GM21381 (cell line): ENCODE measurements at regions not wholly inside any gene's neighbourhood (a gene's known extent, or its start where the extent isn't known, plus 50 kb on each side); places are given as distances from the start of the nearest gene placed in this dataset.

Experiments used
- ATAC-seq: cut with Tn5 transposase; IDR thresholded peaks from one replicate; pipeline ENCODE4 v1.9.1; 2021; ENCODE audit warnings: mild to moderate bottlenecking, moderate library complexity; ENCODE audit not compliant: unreplicated experiment

DNA sequence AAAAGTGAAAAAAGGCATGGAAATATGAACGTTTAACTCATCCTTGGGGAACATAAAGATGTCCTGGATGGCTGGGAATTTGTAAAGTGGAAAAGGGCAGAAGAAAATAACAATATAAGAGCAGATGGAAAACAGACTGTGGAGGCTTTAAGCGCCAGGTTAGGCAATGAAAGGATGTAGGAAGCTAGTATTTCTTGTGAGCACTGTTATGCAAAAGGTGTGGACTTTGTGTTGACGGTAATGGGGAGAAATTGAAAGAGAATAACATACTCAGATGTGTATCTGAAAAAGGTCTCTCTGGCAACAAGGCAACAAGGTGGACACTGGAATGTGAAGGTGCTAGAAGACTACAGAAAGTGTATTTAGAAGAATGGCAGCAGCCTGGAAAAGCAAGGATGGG, 411.8 kb downstream of the PLPP3 start:
- no peak for ATAC-seq

DNA sequence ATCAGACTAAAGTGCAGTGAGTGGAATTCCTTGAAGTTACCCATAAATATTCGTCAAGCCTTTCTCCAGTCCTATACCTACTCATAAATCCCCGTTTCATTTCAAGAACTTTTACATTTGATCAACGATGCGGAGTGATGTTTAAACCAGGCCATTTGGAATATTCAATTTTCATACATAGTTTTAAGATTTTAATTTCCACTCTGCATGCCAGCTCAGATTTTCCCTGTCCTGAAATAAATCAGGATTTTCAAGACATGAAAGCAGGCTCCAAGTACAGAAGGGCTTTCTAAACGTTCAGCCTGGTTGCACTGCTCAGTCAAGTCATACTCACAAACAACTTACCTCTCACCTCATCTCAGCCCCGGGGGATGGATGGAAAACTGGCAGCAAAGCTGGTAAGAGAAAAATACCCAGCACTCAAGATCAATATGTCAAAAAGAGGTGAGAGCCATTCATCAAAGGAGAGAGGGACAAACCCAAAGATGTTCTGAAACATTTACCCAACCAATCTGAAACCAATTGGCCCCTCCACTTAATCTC, 418.5 kb downstream of the PLPP3 start:
- no peak for ATAC-seq

DNA sequence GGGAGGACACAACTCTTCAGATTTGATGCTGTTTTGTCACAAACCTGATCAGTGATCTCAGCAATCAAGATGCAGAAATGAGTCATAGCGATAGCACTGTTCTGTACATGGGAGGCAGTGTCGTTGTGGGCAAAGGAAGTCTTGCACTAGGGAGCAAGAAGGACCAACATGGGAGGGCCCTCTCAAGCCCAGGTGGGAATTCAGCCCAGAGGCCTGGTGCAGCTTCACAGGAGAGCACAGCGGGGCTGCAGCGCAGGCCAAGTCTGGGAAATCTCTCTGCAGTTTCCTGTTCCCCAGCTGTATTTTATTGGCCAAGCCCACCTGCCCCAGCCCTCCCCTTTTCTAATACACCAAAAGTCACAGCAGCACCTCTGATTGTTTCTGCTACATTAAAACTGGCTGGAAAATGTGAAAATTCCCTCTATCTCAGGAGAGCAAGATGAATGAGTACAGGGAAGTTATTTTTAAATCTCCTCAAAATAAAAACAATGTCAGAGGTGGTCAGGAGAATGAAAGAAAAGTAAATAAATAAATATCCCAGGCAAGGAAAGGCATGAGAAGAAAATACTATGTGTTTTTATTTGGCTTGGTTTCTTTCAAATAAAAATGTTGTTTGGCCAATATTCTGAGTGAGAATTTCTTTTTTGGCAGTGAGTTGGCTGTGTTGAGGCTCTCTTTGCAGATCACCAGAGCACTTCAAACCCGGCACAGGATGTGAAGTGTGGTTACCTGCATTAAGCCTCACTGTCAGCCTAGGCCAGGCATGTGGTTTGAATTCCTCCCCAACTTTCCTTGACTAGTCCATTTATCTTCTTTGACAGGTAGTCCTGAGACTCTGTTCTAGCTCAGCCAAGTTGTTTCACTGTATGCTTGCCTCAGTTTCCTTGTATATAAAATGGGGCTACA, 422.1 kb downstream of the PLPP3 start:
- ATAC-seq, result no peak

DNA sequence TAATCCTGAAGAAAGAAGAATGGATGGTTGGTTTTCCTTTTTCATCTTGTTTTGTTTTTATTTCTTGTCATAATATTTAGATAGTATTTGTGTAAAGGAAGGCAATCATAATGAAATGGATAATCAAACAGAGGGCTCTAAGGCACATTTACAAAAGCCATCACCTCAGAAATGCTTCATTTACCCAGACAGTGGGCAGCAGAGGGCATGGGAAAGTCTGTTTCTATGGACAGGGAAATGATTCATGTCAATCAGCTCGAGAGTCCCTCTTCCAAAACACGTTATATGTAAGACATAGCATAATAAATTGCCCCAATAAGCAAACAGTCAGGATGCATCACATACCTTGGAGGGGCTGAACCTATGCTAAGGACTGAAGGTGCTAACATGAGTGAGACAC, 426.1 kb downstream of the PLPP3 start:
- ATAC-seq, result no peak

DNA sequence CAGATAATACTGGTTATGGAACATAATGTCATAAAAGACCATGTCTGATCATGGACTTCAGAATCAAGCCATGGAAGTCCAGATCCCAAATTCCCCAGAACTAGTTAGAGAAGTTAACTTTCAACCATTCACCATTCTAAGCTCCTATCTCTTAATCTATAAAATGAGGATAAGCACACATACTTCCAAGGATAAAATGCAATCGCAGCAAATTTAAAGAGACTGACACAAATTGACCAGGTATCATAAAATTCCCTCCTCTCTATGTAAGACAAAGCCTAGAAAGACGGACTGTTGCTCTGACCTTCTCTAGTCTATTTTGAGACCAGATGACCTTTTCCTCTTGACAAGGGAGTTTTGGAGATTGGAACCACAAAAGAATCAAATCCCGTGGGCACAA, 426.7 kb downstream of the PLPP3 start:
- ATAC-seq, result no peak

DNA sequence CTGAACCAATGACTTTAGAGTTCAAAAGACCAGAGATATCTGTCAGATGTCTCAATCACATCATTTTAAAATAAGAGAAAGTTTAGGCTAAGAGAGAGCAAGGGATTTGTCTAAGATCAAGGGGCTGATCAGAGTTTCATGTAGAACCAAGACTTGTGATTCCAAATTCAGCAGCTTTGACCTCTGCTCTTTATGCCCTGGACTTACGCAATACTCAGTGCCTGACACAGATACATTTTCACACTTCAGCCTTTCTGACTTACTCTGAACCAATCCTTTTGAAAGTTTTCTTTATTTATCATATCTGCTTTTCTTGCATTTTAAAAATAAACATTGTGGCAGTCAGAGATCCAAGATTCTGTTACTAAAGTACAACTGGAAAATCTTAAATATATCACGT, 428.0 kb downstream of the PLPP3 start:
- no peak for ATAC-seq

DNA sequence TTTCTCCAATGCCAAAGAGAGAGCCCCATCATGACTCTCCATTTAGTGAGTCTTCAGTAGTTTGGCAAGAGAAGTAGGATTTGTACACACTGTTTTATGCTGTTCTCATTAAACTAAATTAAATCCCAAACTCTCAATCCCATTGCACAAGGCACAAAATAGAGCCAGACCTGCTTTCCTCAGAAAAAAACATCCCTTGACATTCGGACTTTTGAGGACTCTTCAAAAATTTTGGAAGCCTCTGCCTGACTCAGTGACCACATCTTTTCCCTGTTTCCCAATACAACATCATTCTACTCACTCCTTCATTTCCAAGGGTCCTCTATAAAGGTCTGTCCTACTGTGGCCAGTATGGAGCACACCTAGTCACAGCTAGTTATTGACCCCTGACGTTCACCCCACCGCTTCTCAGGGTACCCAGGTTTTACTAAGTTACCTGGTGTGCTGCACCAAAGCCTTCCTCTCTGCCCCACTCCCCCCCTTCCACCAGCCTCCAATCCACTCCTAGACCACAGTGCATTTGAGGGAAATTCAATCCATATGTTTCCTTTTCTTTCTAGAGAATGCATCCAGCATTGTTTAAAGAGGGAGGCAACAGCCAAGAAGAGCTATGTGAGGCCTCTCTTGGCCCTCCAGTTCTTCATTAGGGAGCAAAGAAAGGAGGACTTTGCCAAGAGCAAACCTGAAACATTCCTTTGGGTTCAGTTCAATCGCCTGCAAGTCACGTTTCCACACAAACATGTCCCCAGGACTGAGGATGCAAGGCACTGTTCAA, 428.7 kb downstream of the PLPP3 start:
- no peak for ATAC-seq

DNA sequence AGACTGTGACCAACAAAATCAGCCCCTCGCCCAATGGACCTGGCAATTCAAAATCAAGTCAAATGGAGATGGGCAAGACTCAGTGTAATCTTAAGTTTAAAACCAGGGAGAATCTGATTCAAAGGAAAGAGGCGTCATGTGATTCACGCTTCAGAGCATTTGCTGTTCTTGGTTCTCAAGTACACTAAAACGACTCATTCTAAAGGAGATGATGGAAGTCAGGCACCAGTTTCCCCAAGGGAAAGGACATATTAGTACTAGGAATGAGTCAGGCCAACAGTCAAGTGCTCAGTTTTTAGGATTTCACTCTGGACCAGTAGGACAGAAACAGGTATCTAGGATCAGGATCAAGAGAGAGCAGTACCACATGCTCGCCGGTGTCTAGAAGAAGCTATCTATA, 429.6 kb downstream of the PLPP3 start:
- ATAC-seq, result no peak

DNA sequence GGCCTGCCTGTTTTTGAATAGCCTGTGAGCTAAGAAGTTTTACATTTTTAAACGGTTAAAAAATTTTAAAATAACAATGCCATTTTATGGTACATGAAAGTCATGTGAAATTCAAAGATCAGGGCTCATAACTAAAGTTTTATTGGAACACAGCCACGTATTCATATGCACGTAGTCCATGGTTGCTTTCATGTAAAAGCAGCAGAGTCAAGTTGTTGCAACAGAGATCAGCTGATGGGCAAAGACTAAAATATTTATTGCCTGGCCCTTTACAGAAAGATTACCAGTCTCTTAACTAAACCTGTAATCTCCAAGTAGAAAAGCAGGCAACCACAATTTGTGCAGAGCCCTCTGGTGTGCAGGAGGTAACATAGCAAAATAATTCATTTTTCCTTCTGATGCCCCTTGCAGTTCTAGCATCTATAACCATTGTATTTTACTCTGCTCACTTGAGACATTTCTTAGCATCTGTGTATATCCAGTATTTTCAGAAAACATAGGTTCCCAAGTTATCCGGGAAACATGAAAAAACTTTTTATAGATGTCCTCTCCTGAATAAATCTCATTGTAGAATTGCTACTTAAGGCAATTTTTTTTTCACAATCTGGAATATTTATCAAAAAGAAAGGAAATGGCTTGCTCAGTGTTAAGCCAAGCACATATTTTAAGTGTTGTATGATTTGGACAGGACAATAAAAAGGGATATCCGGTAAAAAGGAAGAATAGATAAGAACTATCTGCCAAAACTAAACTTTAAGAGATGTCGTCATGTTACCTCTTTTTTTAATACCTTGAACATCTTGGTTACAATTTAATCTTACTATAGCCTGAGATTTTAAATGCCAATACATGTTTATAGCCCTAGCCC, 430.8 kb downstream of the PLPP3 start:
- ATAC-seq, result no peak

DNA sequence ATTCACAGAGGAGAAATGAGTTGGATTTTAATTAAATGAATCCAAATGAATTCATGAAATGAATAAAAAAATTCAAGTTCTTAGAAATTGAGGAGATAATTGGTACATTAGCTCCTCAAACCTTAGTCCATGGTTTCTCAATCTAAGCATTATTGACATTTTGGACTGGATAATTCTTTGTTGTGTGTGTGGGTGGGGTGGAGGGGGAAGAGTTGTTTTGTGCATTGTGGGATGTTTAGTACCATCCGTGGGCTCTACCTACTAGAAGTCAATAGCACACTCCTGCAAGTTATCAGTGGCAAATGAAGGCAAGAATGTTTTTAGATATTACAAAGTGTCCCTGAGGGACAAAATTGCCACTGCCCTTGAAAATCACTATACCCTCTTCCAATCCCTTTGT, 431.9 kb downstream of the PLPP3 start:
- no peak for ATAC-seq

DNA sequence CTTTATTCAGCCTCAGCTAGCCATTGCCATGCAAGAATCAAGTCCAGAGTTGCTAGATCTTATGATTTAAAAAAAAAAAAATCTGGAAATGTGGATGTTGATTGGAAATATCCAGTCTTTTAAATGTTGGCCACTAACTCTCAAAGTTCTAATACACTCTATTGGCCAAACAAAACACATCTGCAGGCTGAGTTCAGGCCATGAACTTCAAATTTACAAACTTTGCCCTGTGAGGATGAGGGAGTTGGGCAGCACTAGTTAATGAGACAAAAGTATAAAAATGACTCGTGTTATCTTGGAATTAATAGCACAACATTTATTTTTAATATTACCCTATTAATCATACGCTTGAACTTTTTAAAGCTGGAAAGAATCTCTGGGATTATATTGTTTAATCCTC, 432.3 kb downstream of the PLPP3 start:
- no peak for ATAC-seq

DNA sequence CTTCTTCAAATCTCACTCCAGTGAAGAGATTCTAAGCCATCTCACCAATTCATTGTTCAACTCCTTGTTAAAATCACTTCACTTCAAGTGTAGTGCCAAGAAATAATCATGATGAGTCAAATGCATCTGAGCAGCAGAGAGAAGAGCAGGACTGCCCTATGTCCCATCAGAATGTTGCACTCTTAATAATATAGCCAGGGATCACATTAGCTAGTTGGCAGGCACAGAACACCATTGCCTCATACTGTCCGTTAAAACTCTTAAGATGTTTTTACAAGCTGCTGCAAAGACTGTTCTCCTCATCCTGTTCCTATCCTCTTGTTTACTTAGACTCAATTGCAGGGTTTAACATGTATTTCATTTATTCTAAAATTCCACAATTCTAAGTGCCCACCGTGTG, 432.9 kb downstream of the PLPP3 start:
- ATAC-seq, result no peak

DNA sequence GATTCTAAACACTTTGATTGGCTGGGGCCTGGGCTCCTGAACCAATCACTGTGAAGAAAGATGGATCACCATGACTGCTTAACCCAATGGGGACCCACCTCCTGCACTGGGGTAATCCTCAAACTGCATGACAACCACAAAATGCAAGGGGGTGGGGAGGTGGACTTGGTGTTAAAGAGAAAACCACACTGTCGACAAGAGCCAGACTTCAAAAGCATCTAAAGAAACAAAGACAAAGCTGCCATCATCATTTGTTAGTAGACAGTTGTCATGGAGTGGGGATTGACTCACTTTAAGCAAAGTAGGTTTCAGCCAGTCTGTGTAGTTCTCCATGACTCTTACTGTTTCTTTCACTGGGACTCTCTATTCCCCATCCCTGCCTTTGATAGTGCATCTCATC, 433.8 kb downstream of the PLPP3 start:
- no peak for ATAC-seq

DNA sequence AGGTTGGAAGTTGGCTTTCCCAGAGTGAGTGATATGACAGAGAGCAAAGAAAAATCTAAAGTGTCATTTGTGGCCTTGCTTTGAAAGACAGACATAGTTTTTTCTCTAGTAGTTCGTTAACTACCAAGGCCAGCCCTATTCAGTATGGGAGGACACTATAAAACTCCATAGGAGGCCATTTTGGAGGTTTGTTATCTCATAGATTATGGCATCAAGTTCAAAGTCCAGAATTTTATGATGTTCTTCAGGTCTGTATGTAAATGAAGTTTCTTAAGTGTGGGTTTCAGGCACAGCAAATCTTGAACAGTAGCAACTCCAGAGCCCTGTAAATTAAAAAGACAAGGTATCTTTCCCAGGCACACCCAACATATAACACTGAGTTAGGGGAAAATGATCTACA, 437.1 kb downstream of the PLPP3 start:
- no peak for ATAC-seq

DNA sequence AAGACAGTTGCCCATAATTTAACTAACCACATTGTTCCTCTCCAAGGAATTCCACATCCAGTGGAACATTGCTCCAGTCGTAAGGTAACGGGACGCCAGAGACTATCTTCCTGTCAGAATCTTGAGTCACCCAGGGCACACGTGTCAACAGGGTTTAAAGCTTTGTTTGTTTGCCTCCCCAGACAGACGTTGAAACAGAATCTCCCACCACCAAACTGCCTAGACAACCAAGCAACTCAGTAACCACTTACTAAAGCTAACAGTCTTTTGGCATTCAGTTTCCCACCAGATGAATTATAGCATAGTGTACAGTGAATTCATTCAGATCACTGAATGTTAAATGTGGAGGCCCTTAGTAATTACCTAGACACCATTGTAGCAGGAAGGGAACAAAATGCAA, 439.5 kb downstream of the PLPP3 start:
- no peak for ATAC-seq

DNA sequence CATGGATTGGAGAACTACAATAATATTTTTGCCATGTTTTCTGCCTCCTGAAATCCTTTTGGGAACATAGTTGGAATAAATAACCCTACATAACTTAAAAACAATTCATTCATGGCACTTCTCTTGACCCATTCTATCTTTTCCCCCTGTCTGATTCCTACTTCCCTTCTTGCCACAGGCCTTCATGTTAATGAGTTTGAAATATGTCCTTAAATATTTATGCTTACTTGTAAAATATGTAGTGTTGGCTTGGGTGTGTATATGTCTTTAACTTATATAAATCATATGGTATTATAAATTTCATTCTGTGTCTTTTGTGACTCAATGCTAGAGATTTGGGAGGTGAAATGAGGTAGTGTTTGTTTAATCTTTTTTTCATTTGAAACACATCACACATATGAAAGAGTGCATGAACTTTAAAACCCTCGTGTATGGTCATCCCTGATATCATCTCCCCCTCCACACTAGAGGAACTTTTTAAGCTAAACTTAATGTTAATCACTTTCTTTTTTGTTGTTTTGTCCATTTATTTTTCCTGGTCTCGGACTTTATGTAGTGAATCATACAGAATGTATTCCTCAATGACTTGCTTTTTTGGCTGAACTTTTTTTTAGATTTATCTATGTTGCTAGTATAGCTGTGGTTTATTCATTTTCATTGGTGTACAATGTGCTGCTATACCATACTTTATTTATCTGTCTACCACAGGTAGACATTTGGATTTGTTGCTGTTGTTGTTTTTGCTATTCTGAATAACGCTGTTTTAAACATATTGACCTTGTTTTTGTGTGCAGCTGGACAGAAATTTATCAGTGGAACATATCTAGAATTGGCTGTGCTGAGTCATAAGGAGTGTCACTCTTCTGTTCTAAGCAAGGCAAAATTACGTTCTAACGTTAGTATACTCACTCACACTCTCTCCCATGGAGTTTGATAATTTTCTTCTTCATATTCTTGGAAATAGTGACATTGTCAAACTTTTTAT, 441.6 kb downstream of the PLPP3 start:
- ATAC-seq, result no peak

DNA sequence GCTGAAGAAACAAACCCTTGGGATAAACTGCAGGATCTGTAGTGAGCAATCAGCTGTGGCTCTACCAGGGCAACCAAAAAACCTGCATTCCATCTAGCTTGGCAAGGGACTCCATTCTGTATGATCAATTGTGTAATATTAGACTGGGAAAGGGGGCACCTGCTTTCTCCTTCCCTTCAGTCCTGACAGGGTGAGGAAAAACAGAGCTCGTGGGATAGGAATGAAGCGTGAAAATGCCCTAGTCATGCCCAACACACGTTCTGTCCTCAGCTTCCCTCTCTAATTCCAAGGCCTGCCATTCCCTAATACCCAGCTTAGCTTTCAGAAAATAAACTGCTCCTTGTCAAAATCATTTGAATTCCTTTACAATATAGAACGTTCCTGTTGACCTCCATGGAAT, 442.3 kb downstream of the PLPP3 start:
- ATAC-seq, result no peak

DNA sequence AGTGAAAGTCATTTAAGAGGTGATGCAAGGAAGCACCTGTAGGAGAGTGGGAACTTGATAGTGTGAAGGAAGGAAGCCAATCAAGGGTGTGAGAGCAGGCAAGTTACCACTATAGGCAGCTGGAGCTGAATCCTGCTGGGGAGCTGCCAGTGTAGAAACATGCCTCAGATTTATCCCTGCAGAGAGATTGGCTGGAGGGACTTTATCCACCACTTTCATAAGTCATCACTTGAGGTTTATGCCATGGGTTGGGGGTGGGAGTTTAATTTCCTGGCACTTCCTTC, 443.6 kb downstream of the PLPP3 start:
- peak; percentile 23 for ATAC-seq

DNA sequence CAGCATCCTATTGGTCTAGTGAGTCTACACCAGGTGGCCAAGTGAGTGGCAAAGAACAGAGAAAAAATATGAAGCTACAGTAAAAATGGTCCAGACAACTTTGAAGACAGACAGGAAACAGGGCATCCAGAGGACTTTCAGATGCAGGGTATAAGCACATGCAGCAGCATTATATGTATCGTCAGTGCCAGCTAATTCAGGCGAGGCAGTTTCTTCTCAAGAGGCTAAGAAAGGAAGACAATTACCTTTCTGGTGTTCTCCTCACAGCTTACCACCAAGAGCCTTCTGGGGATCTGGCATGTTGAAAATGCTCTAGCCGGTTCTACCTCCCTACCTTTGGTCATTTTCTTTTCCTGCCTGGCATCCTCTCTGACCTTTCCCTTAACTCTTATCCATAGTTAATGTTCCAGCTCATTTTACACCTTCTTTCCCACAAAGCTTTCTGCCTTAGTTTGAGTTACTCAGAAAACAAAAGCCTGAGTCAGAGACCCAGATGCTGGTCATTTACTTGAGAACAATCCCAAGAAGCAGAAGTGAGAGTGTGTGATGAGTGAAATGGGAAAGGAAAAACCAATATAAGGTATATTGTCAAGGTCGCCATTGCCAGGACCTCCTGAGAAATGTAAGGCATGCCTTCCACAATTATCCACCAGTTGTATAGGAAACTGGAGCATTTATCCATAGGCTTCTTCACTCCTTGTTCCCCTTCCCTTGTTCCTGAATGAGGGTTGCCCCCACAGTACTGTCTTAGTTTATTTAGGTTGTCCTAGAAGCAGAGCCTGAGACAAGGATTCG, 444.1 kb downstream of the PLPP3 start:
- peak; percentile 51 for ATAC-seq
